Uterus (tissue), 2 donors: ENCODE measurements at regions not wholly inside any gene's neighbourhood (a gene's known extent, or its start where the extent isn't known, plus 50 kb on each side); places are given as distances from the start of the nearest gene placed in this dataset.

ENCODE experiments used
- POLR2A ChIP-seq, 2 donors: fragments of 450-650 bp; IDR thresholded peaks; one replicate each; pipeline ENCODE4 v1.6.1; 2016; ENCODE audit warnings: antibody characterized with exemption in 2 of 2, mild to moderate bottlenecking in 1 of 2, moderate library complexity in 1 of 2
- TF ChIP-seq, protein P1 (sequence below), 4 experiments: fragments of 200-600 bp in 2 of 4; fragments of 450-650 bp in 2 of 4; sonication (generic) in 2 of 4; IDR thresholded peaks; one replicate each; pipeline ENCODE4 v1.5.1; 2016 to 2019; ENCODE audit warnings: antibody characterized with exemption in 4 of 4, mild to moderate bottlenecking in 2 of 4, moderate library complexity in 1 of 4

- TF ChIP-seq, protein P1, sequence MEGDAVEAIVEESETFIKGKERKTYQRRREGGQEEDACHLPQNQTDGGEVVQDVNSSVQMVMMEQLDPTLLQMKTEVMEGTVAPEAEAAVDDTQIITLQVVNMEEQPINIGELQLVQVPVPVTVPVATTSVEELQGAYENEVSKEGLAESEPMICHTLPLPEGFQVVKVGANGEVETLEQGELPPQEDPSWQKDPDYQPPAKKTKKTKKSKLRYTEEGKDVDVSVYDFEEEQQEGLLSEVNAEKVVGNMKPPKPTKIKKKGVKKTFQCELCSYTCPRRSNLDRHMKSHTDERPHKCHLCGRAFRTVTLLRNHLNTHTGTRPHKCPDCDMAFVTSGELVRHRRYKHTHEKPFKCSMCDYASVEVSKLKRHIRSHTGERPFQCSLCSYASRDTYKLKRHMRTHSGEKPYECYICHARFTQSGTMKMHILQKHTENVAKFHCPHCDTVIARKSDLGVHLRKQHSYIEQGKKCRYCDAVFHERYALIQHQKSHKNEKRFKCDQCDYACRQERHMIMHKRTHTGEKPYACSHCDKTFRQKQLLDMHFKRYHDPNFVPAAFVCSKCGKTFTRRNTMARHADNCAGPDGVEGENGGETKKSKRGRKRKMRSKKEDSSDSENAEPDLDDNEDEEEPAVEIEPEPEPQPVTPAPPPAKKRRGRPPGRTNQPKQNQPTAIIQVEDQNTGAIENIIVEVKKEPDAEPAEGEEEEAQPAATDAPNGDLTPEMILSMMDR (IDR thresholded peaks at IDR 0.05), result no peak
- TF ChIP-seq POLR2A (IDR thresholded peaks at IDR 0.05), result no peak
Measured at GRCh38 chr1:193359631-193360030, 173.2 kb upstream of the B3GALT2 start.
